H1 (cell line): ENCODE measurements at regions not wholly inside any gene's neighbourhood (a gene's known extent, or its start where the extent isn't known, plus 50 kb on each side); places are given as distances from the start of the nearest gene placed in this dataset.

ENCODE experiments used
- CTCF ChIA-PET: fragments of 300-600 bp; sonication (Branson Sonifier 250); formaldehyde crosslinking; loops from one replicate; lab custom pipeline; 2021; ENCODE audit not compliant: partially characterized antibody; lab: Charles Lee
- POLR2A ChIA-PET: fragments of 300-600 bp; sonication (Branson Sonifier 250); formaldehyde crosslinking; loops from one replicate; lab custom pipeline; 2021; ENCODE audit warnings: inconsistent platforms; ENCODE audit not compliant: partially characterized antibody; lab: Charles Lee
- DNase-seq, 2 experiments: peaks; one replicate each; pipeline versions ENCODE4 v3.0.0 to v3.0.0-alpha.2; 2010 to 2022; ENCODE audit warnings: low spot score in 2 of 2, low read depth in 1 of 2, mixed read lengths in 1 of 2
- FAIRE-seq: peaks from 2 replicates; lab custom pipeline; 2011; peaks lifted over from hg19 to GRCh38; lab: Jason Lieb, UNC
- H2AFZ ChIP-seq: 2 replicates; pipeline ENCODE4 v1.8.1; 2012; ENCODE audit warnings: low read length, inconsistent platforms
- H2AK5ac ChIP-seq: 2 replicates; pipeline ENCODE4 v1.6.1; 2013; ENCODE audit warnings: low read depth, low read length
- H2BK120ac ChIP-seq: replicated peaks from 2 replicates; pipeline ENCODE3; 2013; ENCODE audit warnings: low read depth, low read length, inconsistent platforms
- H2BK12ac ChIP-seq: 2 replicates; pipeline ENCODE4 v1.6.1; 2013; ENCODE audit warnings: low read depth, low read length
- H2BK15ac ChIP-seq: 2 replicates; pipeline ENCODE4 v1.6.1; 2013; ENCODE audit warnings: low read length
- H2BK20ac ChIP-seq: 2 replicates; pipeline ENCODE4 v1.6.1; 2013; ENCODE audit warnings: low read length
- H2BK5ac ChIP-seq: 2 replicates; pipeline ENCODE4 v1.6.1; 2013; ENCODE audit warnings: low read depth, low read length
- H3K14ac ChIP-seq: 2 replicates; pipeline ENCODE4 v1.6.1; 2013; ENCODE audit warnings: inconsistent platforms; ENCODE audit not compliant: insufficient read length
- H3K18ac ChIP-seq: 2 replicates; pipeline ENCODE4 v1.6.1; 2013; ENCODE audit warnings: low read length; ENCODE audit errors: extremely low read depth
- H3K23ac ChIP-seq: 2 replicates; pipeline ENCODE4 v1.6.1; 2013; ENCODE audit warnings: inconsistent platforms; ENCODE audit not compliant: insufficient read length
- H3K23me2 ChIP-seq: 2 replicates; pipeline ENCODE4 v1.6.1; 2013; ENCODE audit warnings: low read depth, low read length
- H3K27ac ChIP-seq: 2 replicates; pipeline ENCODE4 v1.6.1; 2011; ENCODE audit warnings: low read depth, low read length, inconsistent platforms
- H3K27me3 ChIP-seq, 4 experiments: replicated peaks in 1 of 4; 1 replicate in 1 of 4; 2 replicates in 3 of 4; pipeline versions ENCODE4 v1.6.1 to v1.8.1; 2011 to 2013; ENCODE audit warnings: low read length in 3 of 4, mild to moderate bottlenecking in 3 of 4, inconsistent platforms in 2 of 4, mixed read lengths in 2 of 4, moderate library complexity in 1 of 4; ENCODE audit not compliant: control insufficient read depth in 3 of 4, insufficient read depth in 3 of 4; ENCODE audit errors: extremely low read depth in 1 of 4
- H3K36me3 ChIP-seq, 4 experiments: 2 replicates each; pipeline versions ENCODE4 v1.6.1 to v1.8.1; 2011 to 2013; ENCODE audit warnings: mild to moderate bottlenecking in 4 of 4, low read length in 3 of 4, moderate library complexity in 2 of 4, control low read depth in 1 of 4, inconsistent platforms in 1 of 4; ENCODE audit not compliant: insufficient read depth in 4 of 4, control insufficient read depth in 2 of 4
- H3K4ac ChIP-seq: replicated peaks from 2 replicates; pipeline ENCODE3; 2013; ENCODE audit warnings: low read length, low read depth, mixed read lengths, inconsistent platforms; ENCODE audit not compliant: insufficient read length
- H3K4me1 ChIP-seq, 4 experiments: replicated peaks in 1 of 4; 1 replicate in 1 of 4; 2 replicates in 3 of 4; pipeline versions ENCODE4 v1.6.1 to v1.8.1; 2011 to 2013; ENCODE audit warnings: low read length in 3 of 4, inconsistent platforms in 2 of 4, mixed read lengths in 1 of 4; ENCODE audit not compliant: insufficient read depth in 4 of 4, control insufficient read depth in 3 of 4
- H3K4me2 ChIP-seq, 2 experiments: 2 replicates each; pipeline versions ENCODE4 v1.6.1 to v1.8.1; 2011 to 2013; ENCODE audit warnings: low read depth in 2 of 2, low read length in 2 of 2, control low read depth in 1 of 2, inconsistent platforms in 1 of 2, mild to moderate bottlenecking in 1 of 2; ENCODE audit not compliant: insufficient read depth in 1 of 2
- H3K4me3 ChIP-seq, 4 experiments: fragments of 200-600, 300-600 bp in 1 of 4; sonication (generic), shearing (Covaris generic), sonication (Bioruptor Twin) in 1 of 4; 2 replicates each; pipeline versions ENCODE4 v1.5.1 to v1.8.1; 2011 to 2016; ENCODE audit warnings: low read length in 4 of 4, low read depth in 3 of 4, control low read depth in 2 of 4, inconsistent platforms in 2 of 4, mild to moderate bottlenecking in 2 of 4, mixed read lengths in 1 of 4, moderate library complexity in 1 of 4; ENCODE audit not compliant: insufficient read depth in 2 of 4; ENCODE audit errors: extremely low read depth in 1 of 4
- H3K56ac ChIP-seq: replicated peaks from 2 replicates; pipeline ENCODE3; 2013; ENCODE audit warnings: low read depth, mild to moderate bottlenecking, mixed read lengths, low read length, inconsistent platforms; ENCODE audit not compliant: insufficient read length
- H3K79me1 ChIP-seq: 2 replicates; pipeline ENCODE4 v1.6.1; 2013; ENCODE audit warnings: low read depth, low read length, control low read depth
- H3K79me2 ChIP-seq, 2 experiments: 2 replicates each; pipeline versions ENCODE4 v1.6.1 to v1.8.1; 2012 to 2013; ENCODE audit warnings: low read length in 2 of 2, mild to moderate bottlenecking in 2 of 2, inconsistent platforms in 1 of 2; ENCODE audit not compliant: insufficient read depth in 2 of 2, control insufficient read depth in 1 of 2
- H3K9ac ChIP-seq, 4 experiments: replicated peaks in 1 of 4; 1 replicate in 1 of 4; 2 replicates in 3 of 4; pipeline versions ENCODE4 v1.6.1 to v1.8.1; 2011 to 2013; ENCODE audit warnings: low read depth in 3 of 4, low read length in 3 of 4, control low read depth in 2 of 4, mild to moderate bottlenecking in 2 of 4, moderate library complexity in 2 of 4, inconsistent platforms in 1 of 4; ENCODE audit errors: extremely low read depth in 1 of 4
- H3K9me3 ChIP-seq, 2 experiments: 2 replicates each; pipeline versions ENCODE4 v1.6.1 to v1.8.1; 2012 to 2013; ENCODE audit warnings: mild to moderate bottlenecking in 2 of 2, moderate library complexity in 2 of 2, control low read depth in 1 of 2, inconsistent platforms in 1 of 2, low read depth in 1 of 2, low read length in 1 of 2, mixed read lengths in 1 of 2; ENCODE audit not compliant: insufficient read depth in 2 of 2
- H4K20me1 ChIP-seq, 2 experiments: replicated peaks in 1 of 2; 2 replicates each; pipeline versions ENCODE3 to v1.8.1; 2011 to 2013; ENCODE audit warnings: inconsistent platforms in 2 of 2, low read length in 2 of 2, mild to moderate bottlenecking in 1 of 2; ENCODE audit not compliant: insufficient read depth in 2 of 2, control insufficient read depth in 1 of 2
- H4K5ac ChIP-seq: 2 replicates; pipeline ENCODE4 v1.6.1; 2013; ENCODE audit warnings: low read length, low read depth, mixed read lengths, inconsistent platforms; ENCODE audit not compliant: insufficient read length
- H4K8ac ChIP-seq: 2 replicates; pipeline ENCODE4 v1.8.0; 2013; ENCODE audit warnings: mild to moderate bottlenecking, moderate library complexity, low read length, inconsistent platforms; ENCODE audit not compliant: insufficient read depth; ENCODE audit errors: extremely low read depth
- H4K91ac ChIP-seq: replicated peaks from 2 replicates; pipeline ENCODE3; 2013; ENCODE audit warnings: low read length, mixed read lengths, inconsistent platforms; ENCODE audit not compliant: insufficient read length
- NRF1 ChIP-seq: IDR thresholded peaks from 2 replicates; pipeline ENCODE4 v1.6.1; 2011; ENCODE audit warnings: mild to moderate bottlenecking, low read depth, low read length, improper control_type of control experiment
- SIX5 ChIP-seq: IDR thresholded peaks from 2 replicates; pipeline ENCODE4 v1.6.1; 2011; ENCODE audit warnings: mild to moderate bottlenecking, low read depth, low read length
- SP1 ChIP-seq: IDR thresholded peaks from 2 replicates; pipeline ENCODE4 v1.6.1; 2011; ENCODE audit warnings: low read depth, low read length
- WGBS, 2 experiments: shearing (Covaris generic) in 1 of 2; methylation state at CpG; one replicate each; pipeline versions ENCODE4 v1.1.6 to v1.1.7; 2013 to 2015; ENCODE audit warnings: low lambda C conversion rate in 2 of 2, mixed read lengths in 2 of 2, inconsistent platforms in 1 of 2, low coverage in 1 of 2, missing lambda C conversion rate in 1 of 2; ENCODE audit not compliant: insufficient replicate concordance in 2 of 2, insufficient coverage in 1 of 2, insufficient read length in 1 of 2; ENCODE audit errors: extremely low coverage in 1 of 2, missing lambda C conversion rate in 1 of 2; 5-methylcytosine and 5-hydroxymethylcytosine counted together
- TF ChIP-seq, protein P1 (sequence below): IDR thresholded peaks from 2 replicates; pipeline ENCODE4 v1.6.1; 2012; ENCODE audit warnings: inconsistent platforms

DNA sequence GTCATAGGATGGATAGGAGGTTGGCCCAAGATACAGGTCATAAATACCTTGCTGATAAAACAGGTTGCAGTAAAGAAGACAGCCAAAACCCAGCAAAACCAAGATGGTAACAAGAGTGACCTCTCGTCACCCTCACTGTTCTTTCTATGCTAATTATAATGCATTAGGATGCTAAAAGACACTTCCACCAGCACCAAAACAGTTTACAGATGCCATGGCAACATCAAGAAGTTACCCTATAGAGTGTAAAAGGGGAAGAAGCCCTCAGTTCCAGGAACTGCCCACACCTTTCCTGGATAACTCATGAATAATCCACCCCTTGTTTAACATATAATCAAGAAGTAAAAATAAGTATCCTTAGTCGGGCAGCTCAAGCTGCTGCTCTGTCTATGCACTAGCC, 671.9 kb downstream of the PTPRC start:
- Histone ChIP-seq H3K4me2 (no peak overlapping the region), H4K5ac (no peak overlapping the region), H3K27me3 (no peaks in the 10 kb centered on the region), H4K20me1 (no peaks in the 10 kb centered on the region), H4K91ac (no peak overlapping the region), H3K79me2 (no peaks in the 10 kb centered on the region), H2BK12ac (no peak overlapping the region), H3K4me3 (no peak overlapping the region), H3K36me3 (no peaks in the 10 kb centered on the region), H3K9me3 (no peaks in the 10 kb centered on the region), H3K27ac (no peak overlapping the region), H3K79me1 (no peaks in the 10 kb centered on the region), H2AFZ (no peak overlapping the region), H3K23ac (no peak overlapping the region), H4K8ac (no peak overlapping the region), H2BK20ac (no peak overlapping the region), H2BK120ac (no peak overlapping the region), H2BK15ac (no peak overlapping the region), H3K18ac (no peak overlapping the region), H3K14ac (no peak overlapping the region), H3K9ac (no peak overlapping the region), H3K23me2 (no peaks in the 10 kb centered on the region), H3K4me1 (peaks cover 0 to 3% (median 0%) of the 10 kb centered on the region in 4 experiments; a peak in 2 of 7 replicates), H3K56ac (no peak overlapping the region), H2BK5ac (no peak overlapping the region), H2AK5ac (no peak overlapping the region), H3K4ac (no peak overlapping the region)
- ChIA-PET CTCF (interaction anchor here (1.4 kb wide), 1 partner anchor 122 kb away, joined by 4 read pairs; no protein-coding TSS in a partner anchor), POLR2A (no interaction called here)
- no peak for TF ChIP-seq SIX5
- TF ChIP-seq, protein P1, sequence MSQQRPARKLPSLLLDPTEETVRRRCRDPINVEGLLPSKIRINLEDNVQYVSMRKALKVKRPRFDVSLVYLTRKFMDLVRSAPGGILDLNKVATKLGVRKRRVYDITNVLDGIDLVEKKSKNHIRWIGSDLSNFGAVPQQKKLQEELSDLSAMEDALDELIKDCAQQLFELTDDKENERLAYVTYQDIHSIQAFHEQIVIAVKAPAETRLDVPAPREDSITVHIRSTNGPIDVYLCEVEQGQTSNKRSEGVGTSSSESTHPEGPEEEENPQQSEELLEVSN, result no peak
- TF ChIP-seq NRF1, result no peak
- TF ChIP-seq SP1, result 0 out of 2 replicates have a peak, but pooled peaks have one; percentile 22
- DNase-seq (no peak), FAIRE-seq (no peak)
- WGBS, 2 experiments, result 82% methylated on average over 2 of the region's 2 CpGs; no CpG with 5 or more reads in 1 of the 2 experiments
